NCI-H1092 treated with DMSO at 0.1 percent for 48 hours (cell line): ENCODE measurements at regions not wholly inside any gene's neighbourhood (a gene's known extent, or its start where the extent isn't known, plus 50 kb on each side); places are given as distances from the start of the nearest gene placed in this dataset.
A peak's percentile ranks its signal among the peaks of the same experiment; 100 is the strongest.
"Not testable (repeated sequence)": the region's sequence is repeated elsewhere in the genome, so short reads cannot be mapped to it uniquely, and the experiment has no call there.

Experiments used
- DNase-seq: peaks from one replicate; lab custom pipeline; 2025; lab: John Stamatoyannopoulos, UW

DNA sequence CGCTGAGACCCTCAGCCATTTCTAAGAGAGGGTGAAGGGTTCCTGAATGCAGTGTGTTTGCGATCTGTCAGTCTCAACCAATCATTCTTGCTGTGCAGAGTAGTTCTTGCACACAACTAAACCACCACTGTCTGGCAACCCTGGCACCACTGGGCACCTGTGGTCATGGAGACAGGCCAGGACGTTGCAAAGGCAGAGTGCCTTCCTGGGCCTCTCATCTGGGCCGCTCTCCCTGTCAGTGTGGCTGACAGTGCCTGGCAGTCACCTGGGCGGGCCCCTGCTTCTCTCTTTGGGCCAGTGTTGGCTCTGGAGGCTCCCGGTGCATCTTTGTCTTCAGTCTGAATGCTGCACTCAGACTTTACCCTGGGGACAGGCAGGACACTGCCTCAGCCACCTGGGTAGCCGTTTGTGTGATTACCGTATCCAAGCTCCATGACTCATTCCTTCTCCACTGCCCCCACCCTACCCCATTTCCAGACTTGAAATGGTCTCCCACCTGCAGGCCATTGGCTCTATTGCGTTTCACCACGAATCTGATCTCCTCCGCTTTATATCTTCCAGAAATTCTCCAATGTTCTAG, 104.6 kb upstream of the KLF13 start:
- no peak for DNase-seq

DNA sequence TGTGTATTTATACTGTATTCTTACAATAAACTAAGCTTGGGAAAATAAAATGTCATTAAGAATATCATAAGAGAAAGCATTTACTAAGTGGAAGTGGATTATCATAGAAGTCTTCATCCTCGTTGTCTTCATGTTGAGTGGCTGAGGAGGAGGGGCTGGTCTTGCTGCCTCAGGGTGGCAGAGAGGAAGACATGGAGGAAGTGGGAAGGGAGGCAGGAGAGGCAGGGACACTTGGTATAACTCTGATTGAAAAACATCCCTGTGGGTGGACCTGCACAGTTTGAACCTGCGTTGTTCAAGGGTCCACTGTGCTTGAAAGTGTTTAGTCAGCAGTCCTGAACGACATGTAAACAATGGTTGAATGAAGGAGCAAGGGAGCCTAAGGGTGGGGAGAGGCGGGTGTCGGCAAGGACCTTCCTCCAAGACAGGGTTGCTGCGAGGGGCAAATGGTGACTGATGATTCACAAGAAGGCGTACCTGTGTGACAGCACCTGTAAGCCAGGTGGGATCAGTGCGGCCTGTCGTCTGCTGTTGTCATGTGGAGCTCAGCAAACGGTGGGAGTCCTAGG, 103.8 kb upstream of the KLF13 start:
- DNase-seq = no peak

DNA sequence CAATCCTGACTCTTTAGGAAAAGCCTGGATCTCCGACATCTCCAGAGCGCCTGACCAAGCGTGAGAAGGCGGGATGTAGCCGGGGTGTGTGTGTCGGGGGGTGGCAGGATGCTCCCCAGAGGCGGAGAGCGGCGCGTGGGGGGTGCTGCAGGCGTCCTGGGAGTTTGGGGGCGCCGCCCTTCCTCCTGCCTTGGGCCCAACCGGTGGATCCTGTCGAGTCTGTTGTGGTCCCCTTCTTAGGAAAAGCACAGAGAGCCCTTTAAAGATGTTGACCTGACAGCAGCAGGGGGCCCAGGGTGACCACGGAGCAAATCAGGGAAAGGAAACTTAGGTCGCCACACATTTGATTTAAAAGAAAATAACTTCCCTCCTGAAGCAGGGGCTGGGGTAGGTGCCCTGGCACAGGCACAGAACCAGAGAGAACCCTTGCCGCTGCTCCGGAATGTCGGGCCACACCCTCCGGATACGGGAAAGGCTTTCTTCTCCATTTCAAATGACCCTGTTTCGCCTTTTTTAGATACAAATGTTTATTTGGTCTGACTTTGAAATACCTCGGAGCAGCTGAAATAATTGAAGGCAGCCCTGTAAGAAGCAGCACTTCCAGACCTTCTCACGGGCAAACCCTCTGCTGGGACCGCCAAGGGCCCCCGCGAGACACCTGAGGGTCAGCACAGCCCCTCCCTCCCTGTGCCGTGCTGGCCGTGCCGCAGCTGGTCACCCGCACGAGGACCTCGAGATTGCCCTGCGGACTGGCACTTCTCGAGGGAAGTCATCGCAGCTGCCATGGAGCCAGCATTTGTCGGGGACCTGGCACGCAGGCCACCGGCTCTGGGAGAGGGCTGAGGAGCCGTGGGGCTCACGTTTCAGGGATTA, 102.9 kb upstream of the KLF13 start:
- peak; percentile 13 for DNase-seq

DNA sequence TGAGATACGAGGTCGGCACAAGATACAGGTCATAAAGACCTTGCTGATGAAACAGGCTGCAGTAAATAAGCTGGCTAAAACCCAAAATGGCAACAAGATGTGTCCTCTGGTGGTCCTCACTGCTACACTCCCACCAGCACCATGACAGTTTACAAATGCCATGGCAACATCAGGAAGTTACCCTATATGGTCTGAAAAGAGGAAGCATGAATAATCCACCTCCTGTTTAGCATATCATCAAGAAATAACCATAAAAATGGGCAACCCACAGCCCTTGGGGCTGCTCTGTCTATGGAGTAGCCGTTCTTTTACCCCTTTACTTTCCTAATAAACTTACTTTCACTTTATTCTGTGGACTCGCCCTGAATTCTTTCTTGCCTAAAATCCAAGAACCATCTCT, 102.0 kb upstream of the KLF13 start:
- not testable (repeated sequence) for DNase-seq

DNA sequence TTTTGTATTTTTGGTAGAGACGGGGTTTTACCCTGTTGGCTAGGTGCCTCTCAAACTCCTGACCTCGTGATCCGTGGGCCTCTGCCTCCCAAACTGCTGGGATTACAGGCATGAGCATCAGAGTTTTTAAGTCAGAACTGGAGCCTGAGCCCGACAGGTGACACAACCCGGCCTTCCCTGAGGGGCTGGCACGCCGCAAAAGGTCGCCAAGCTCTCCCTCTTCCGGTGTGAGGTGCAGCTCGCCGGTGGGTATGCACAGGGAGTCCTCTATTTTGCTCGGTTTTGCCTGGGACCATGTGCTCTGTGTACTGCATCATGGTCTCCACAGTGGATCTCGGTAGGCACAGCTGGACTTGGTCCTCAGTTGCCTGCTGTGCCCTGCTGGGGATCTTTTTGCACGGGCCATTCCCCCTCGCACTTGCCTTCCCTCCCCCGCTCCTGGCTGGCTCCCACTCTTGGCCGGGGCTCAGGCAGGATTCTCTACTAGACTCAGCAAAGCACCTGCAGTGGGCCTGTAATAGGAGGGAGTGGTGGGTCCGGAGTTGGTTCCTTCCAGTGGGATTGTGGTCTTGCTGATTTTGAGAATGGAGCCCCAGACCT, 101.2 kb upstream of the KLF13 start:
- no peak for DNase-seq

- no peak for DNase-seq
Observed at GRCh38 chr15:31226021-31226420, 100.6 kb upstream of the KLF13 start.

DNA sequence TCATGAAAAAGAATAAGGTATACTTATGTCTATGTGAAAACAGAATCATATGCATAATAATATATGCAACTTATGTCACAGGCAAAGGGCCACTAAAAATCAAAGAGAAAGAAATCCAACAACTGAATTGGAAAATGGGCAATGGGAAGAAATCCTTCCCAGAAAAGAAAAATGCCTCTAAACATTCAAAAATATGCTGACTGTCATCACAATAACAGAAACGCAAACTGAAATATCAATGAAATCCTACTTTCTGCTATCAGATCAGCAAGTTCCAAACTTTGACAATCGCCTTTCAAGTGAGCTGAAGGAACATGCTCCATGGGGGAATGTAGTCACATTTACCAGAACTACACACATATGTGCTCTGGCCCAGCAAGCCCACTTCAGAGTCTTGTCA, 99.4 kb upstream of the KLF13 start:
- no peak for DNase-seq

DNA sequence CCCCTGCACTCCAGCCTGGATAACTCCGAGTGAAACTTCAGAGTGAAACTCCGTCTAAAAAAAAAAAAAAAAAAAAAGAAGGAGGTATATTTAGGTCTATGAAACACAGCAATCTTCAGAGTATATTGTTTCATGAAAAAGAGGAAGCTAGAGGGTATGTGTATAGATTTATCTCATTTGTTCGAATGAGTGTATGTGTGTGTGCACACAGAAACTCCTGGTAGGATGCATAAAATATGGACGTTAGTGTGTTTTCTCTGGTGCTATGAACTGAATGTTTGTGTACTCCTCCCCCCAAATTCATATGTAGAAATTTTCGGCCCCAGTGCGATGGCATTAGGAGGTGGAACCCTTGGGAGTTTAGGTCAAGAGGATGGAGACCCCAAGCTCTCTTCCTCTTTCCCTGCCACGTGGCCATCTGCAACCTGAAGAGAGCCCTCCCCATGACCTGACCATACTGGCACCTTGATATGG, 98.6 kb upstream of the KLF13 start:
- no peak for DNase-seq

DNA sequence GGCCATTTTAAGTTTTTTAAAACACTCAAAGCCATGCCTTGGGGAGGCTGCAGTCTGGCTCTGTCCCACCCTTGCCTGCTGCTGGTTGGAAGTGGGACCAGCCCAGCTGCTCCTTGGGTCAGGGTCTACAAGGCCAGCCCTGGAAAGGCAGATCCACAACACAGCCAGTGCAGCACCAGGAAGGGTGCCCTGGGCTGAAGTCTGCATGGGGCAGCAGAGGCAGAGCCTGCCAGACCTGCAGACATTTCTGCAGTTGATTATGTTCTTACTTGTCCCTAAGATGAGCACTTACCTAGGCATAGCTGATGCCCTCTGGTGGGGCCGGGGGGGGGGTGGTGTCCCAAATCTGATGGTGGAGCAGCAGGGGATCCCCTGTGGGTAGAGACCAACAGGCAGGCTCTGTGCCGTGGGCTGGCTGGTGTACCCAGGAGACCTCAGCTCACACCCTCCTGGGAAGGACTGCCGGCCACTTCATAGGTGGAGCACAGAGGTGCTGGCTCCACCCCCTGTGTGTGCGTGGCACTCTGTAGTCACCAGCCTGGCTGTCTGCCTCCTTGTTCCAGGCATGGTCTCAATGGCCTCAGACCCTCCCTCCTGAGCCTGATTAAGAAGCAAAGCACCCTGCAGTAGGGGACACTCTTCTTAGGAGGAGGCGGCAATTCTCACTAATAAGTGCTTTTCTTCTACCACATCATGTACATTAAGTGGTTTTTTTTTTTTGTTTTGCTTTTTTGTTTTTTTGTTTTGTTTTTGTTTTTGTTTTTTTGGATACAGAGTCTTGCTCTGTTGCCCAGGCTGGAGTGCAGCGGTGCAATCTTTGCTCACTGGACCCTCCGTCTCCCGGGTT, 97.4 kb upstream of the KLF13 start:
- DNase-seq = peak; percentile 10

GRCh38 chr15:31230630-31231485, 95.8 kb upstream of the KLF13 start:
- DNase-seq = no peak

- no peak for DNase-seq
Observed at GRCh38 chr15:31234815-31235214, 91.8 kb upstream of the KLF13 start.

DNA sequence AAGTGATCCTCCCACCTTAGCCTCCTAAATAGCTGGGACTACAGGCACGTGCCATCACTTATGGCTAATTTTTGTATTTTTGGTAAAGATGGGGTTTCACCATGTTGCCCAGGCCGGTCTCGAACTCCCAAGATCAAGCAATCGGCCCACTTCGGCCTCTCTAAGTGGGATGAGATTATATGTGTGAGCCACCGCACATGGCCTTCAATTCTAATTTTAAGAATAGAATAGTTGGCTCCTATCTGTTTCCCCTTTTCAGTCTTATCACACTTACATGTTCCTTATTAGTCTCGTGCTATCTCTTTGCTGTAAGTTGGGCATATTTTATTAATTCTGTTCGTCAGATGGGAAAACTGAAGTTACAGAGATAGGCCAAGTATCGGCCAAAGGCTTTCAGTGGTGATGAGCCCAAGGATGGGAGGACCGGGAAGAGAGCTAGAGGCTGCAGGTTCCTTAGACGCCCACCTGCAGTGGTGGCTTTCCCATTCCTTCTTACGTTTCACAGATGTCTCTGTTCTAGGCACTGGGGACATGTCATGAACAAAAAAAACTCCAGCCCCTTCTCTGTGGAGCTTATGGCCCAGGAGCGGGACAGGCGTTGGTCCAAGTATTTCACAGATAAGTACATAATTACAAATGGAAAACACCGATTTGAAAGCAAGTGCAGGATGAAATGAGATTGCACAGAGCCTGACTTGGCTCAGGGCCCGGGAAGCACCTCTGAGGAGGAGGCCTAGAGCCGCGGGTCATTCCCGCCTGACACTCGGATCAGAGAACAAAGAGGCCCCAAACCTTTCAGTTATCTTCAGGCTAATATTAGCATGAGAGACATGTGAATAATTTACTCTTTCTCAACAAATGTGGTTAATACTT, 91.1 kb upstream of the KLF13 start:
- DNase-seq = peak; percentile 90

DNA sequence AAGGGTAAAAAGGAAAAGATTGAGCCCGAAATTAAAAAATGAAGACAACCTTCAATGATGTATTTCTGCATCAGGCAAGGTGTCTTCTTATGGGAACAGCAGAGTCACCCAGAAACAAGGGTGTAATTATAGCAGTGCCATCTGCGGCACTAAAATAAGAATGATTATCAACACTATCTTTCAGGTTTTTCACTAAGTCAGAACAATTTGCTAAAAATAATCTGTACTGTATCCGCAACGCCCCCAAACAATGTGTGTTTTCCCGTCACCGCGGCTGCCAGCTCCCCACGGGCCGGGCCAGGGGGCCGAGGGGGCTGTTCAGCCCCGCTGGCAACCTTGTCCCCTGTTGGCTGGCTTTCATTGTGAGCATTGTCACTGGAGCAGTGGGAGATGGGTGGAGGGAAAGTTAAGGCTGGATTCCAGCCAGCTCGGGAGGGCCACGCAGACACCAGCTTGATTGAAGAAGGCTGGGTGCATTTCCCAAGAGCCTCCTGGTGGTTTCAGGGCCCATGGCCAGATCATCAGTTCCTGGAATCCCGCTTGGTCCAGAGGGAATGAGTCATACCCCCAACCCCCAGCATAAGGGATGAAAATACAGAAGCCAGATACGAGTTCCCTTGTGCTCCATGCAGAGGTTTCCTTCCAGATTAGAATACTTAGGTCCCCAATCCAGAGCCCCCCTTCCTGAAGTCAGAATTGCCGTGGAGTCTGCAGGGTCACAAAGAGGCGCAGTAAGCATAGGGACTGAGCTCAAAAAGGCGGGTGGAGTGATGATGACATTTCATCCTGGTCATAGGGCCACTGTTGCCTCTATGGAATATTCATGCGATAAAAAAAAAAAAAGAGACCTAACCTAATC, 90.2 kb upstream of the KLF13 start:
- DNase-seq = peak; percentile 93

GRCh38 chr15:31237043-31237324, 89.7 kb upstream of the KLF13 start:
- DNase-seq = no peak

- DNase-seq = no peak
Observed at GRCh38 chr15:31238906-31239305, 87.7 kb upstream of the KLF13 start.

GRCh38 chr15:31239409-31239808, 87.2 kb upstream of the KLF13 start:
- no peak for DNase-seq

- DNase-seq = no peak
Observed at GRCh38 chr15:31241888-31242522, 84.6 kb upstream of the KLF13 start.

DNA sequence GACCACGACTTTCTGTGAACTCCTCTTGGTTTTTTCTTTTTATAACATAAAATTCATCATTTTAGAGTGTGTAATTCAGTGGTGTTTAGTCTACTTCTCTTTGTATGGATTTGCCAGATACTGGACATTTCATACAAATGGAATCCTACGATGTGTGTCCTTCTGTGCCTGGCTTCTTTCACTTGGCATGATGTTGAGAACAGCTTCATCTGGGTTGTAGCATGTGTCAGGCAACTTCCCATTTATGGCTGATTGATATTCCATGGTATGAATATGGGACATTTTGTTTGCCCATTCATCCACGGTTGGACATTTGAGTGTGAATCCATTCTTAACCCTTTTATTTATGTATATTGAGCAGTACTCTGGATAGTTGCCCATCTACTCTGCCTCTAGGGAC, 82.7 kb upstream of the KLF13 start:
- DNase-seq = no peak
